ENCODE measurements at regions not wholly inside any gene's neighbourhood (a gene's known extent, or its start where the extent isn't known, plus 50 kb on each side); places are given as distances from the start of the nearest gene placed in this dataset.

- TF ChIP-seq EZH2phosphoT487 (IDR thresholded peaks at IDR 0.05; ENCODE audit: borderline replicate concordance, low read length) (no peak), CTCF (IDR thresholded peaks at IDR 0.05; ENCODE audit: low read depth, low read length, poor library complexity, severe bottlenecking) (no peak)
Measured at GRCh38 chr13:65217471-65217995, 2012.6 kb downstream of the PCDH9 start.
